PC-9 (cell line): ENCODE measurements at regions not wholly inside any gene's neighbourhood (a gene's known extent, or its start where the extent isn't known, plus 50 kb on each side); places are given as distances from the start of the nearest gene placed in this dataset.

Experiments used
- BruUV-seq: library from RNA; stranded (reverse); fragments of 400-500 nt; replicated peaks from 2 replicates; lab custom pipeline; 2021; lab: Mats Ljungman, UMichigan
- CTCF ChIA-PET: fragments of 300-600 bp; sonication (Branson Sonifier 250); formaldehyde crosslinking; loops from one replicate; lab custom pipeline; 2022; ENCODE audit warnings: antibody characterized with exemption; lab: Charles Lee
- POLR2A ChIA-PET: fragments of 300-600 bp; sonication (Branson Sonifier 250); formaldehyde crosslinking; loops from one replicate; lab custom pipeline; 2022; ENCODE audit warnings: antibody characterized with exemption; ENCODE audit not compliant: unreplicated experiment; lab: Charles Lee
- DNase-seq, 2 experiments: peaks; one replicate each; pipeline versions ENCODE4 v3.0.0 to v3.0.0-alpha.2; 2015 to 2022; ENCODE audit warnings: mixed read lengths in 1 of 2
- H2AFZ ChIP-seq: fragments of 200-600 bp; sonication (generic); 2 replicates; pipeline ENCODE4 v1.8.1; 2017; ENCODE audit warnings: antibody characterized with exemption
- H3F3A ChIP-seq: fragments of 200-600 bp; sonication (generic); 2 replicates; pipeline ENCODE4 v1.8.1; 2017; ENCODE audit warnings: antibody characterized with exemption, mild to moderate bottlenecking, low read depth; ENCODE audit not compliant: insufficient read depth
- H3K27ac ChIP-seq: fragments of 200-600 bp; sonication (generic); 2 replicates; pipeline ENCODE4 v1.6.1; 2016; ENCODE audit warnings: mixed run types
- H3K27me3 ChIP-seq: fragments of 200-600 bp; sonication (generic); 2 replicates; pipeline ENCODE4 v1.6.1; 2016; ENCODE audit warnings: low read depth, mixed run types; ENCODE audit not compliant: insufficient read depth
- H3K36me3 ChIP-seq: fragments of 200-600 bp; sonication (generic); 2 replicates; pipeline ENCODE4 v1.6.1; 2016; ENCODE audit warnings: low read depth, mixed run types
- H3K4me1 ChIP-seq: fragments of 200-600 bp; sonication (generic); replicated peaks from 2 replicates; pipeline ENCODE4 v1.6.1; 2016; ENCODE audit warnings: mixed run types; ENCODE audit not compliant: insufficient read depth
- H3K4me2 ChIP-seq: fragments of 200-600 bp; sonication (generic); 2 replicates; pipeline ENCODE4 v1.6.1; 2017; ENCODE audit warnings: mixed run types
- H3K4me3 ChIP-seq: fragments of 200-600 bp; sonication (generic); 2 replicates; pipeline ENCODE4 v1.6.1; 2016; ENCODE audit warnings: mixed run types
- H3K79me2 ChIP-seq: fragments of 200-600 bp; sonication (generic); 2 replicates; pipeline ENCODE4 v1.6.1; 2017; ENCODE audit warnings: low read depth, mixed run types
- H3K9me2 ChIP-seq: fragments of 200-600 bp; sonication (generic); 2 replicates; pipeline ENCODE4 v1.8.1; 2017; ENCODE audit warnings: mild to moderate bottlenecking; ENCODE audit not compliant: insufficient read depth
- H3K9me3 ChIP-seq: fragments of 200-600 bp; sonication (generic); 2 replicates; pipeline ENCODE4 v1.8.1; 2016; ENCODE audit warnings: low read depth; ENCODE audit not compliant: insufficient read depth
- H4K20me1 ChIP-seq: fragments of 200-600 bp; sonication (generic); 2 replicates; pipeline ENCODE4 v1.8.1; 2017; ENCODE audit not compliant: insufficient read depth
- CTCF ChIP-seq: fragments of 200-600 bp; sonication (generic); conservative IDR thresholded peaks from 2 replicates; pipeline ENCODE4 v1.6.1; 2017; ENCODE audit warnings: mixed run types, antibody characterized with exemption, mild to moderate bottlenecking, moderate library complexity
- EZH2 ChIP-seq: fragments of 200-600 bp; sonication (generic); IDR thresholded peaks from 2 replicates; pipeline ENCODE4 v1.8.0; 2017; ENCODE audit warnings: antibody characterized with exemption, low read depth
- intact Hi-C: fragments of 100-400 bp; cut with micrococcal nuclease; formaldehyde crosslinking; loops from one replicate; pipeline ENCODE4 v1.10.0; 2022; ENCODE audit not compliant: unreplicated experiment

GRCh38 chr5:74222806-74223205 lies 417.7 kb downstream of the ENC1 start:
- Histone ChIP-seq H3K79me2 (no peaks in the 10 kb centered on the region), H3K9me2 (no peaks in the 10 kb centered on the region), H4K20me1 (no peaks in the 10 kb centered on the region), H3K4me1 (no peaks in the 10 kb centered on the region), H3K36me3 (no peaks in the 10 kb centered on the region), H3K27me3 (no peaks in the 10 kb centered on the region), H2AFZ (no peak overlapping the region), H3K27ac (no peak overlapping the region), H3K4me3 (no peak overlapping the region), H3F3A (no peaks in the 10 kb centered on the region), H3K4me2 (no peak overlapping the region), H3K9me3 (peaks cover 12% of the 10 kb centered on the region; the same call in 1 of the 2 replicates)
- ChIA-PET CTCF (no interaction called here), POLR2A (interaction anchor here (0.6 kb wide), 1 partner anchor 370 kb away, joined by 3 read pairs; no protein-coding TSS in a partner anchor)
- DNase-seq: no peak
- intact Hi-C loops: no loop called here
- no TSS peak for BruUV-seq
- TF ChIP-seq EZH2: no peak

- BruUV-seq: no TSS peak
- Histone ChIP-seq H3K9me3 (peaks cover 12% of the 10 kb centered on the region; the same call in 1 of the 2 replicates), H2AFZ (no peak overlapping the region), H3K4me1 (no peaks in the 10 kb centered on the region), H3K36me3 (no peaks in the 10 kb centered on the region), H3K9me2 (no peaks in the 10 kb centered on the region), H3K4me2 (no peak overlapping the region), H3K27me3 (no peaks in the 10 kb centered on the region), H3K79me2 (no peaks in the 10 kb centered on the region), H3K4me3 (no peak overlapping the region), H3F3A (no peaks in the 10 kb centered on the region), H3K27ac (no peak overlapping the region), H4K20me1 (no peaks in the 10 kb centered on the region)
- CTCF ChIA-PET: no interaction called here
- TF ChIP-seq CTCF (no peak), EZH2 (no peak)
- POLR2A ChIA-PET: no interaction called here
- intact Hi-C loops: no loop called here
- no peak for DNase-seq
These were observed 419.1 kb downstream of the ENC1 start for GRCh38 chr5:74221413-74221812.

- CTCF ChIA-PET: no interaction called here
- Histone ChIP-seq H3K27me3 (no peaks in the 10 kb centered on the region), H3K27ac (no peak overlapping the region), H3K36me3 (no peaks in the 10 kb centered on the region), H3K4me3 (no peak overlapping the region), H4K20me1 (no peaks in the 10 kb centered on the region), H3K9me3 (no peaks in the 10 kb centered on the region; the same call in 1 of the 2 replicates), H3F3A (peaks cover 3% of the 10 kb centered on the region; the same call in 1 of the 2 replicates), H3K9me2 (no peaks in the 10 kb centered on the region), H2AFZ (no peak overlapping the region), H3K79me2 (no peaks in the 10 kb centered on the region), H3K4me1 (peaks cover 13% of the 10 kb centered on the region), H3K4me2 (no peak overlapping the region)
- BruUV-seq: no TSS peak
- POLR2A ChIA-PET: no interaction called here
- intact Hi-C loops: no loop called here
- DNase-seq: no peak
- TF ChIP-seq EZH2: no peak
- TF ChIP-seq CTCF: no peak
These were observed 424.5 kb downstream of the ENC1 start for GRCh38 chr5:74216012-74216411.

GRCh38 chr5:74212336-74212735 lies 428.2 kb downstream of the ENC1 start:
- intact Hi-C loops: no loop called here
- CTCF ChIA-PET: interaction anchor here (0.9 kb wide), 1 partner anchor 45 kb away, joined by 3 read pairs; no protein-coding TSS in a partner anchor

More at GRCh38 chr5:74212336-74212735, 428.2 kb downstream of the ENC1 start:
- Histone ChIP-seq H3K9me3 (no peaks in the 10 kb centered on the region), H3K4me3 (no peak overlapping the region), H4K20me1 (no peaks in the 10 kb centered on the region), H3K27ac (no peak overlapping the region), H2AFZ (no peak overlapping the region), H3K4me1 (peaks cover 18% of the 10 kb centered on the region), H3F3A (peaks cover 3% of the 10 kb centered on the region; the same call in 1 of the 2 replicates), H3K36me3 (no peaks in the 10 kb centered on the region), H3K79me2 (no peaks in the 10 kb centered on the region), H3K27me3 (no peaks in the 10 kb centered on the region), H3K4me2 (no peak overlapping the region), H3K9me2 (no peaks in the 10 kb centered on the region)
- no TSS peak for BruUV-seq
- POLR2A ChIA-PET: interaction anchor here (0.6 to 0.7 kb wide), 2 partner anchors 96 to 144 kb away, joined by 3 to 5 read pairs; no protein-coding TSS in a partner anchor
- DNase-seq: no peak
- TF ChIP-seq CTCF: peak; percentile 20; the same call in 1 of the 2 replicates
- TF ChIP-seq EZH2: no peak
